Activated CD4-positive, CD25-positive, alpha-beta regulatory T cell treated with anti-CD3 and anti-CD28 coated beads, Interleukin-2, amount 50 U/mL, for 72 hours (primary cell): ENCODE measurements at regions not wholly inside any gene's neighbourhood (a gene's known extent, or its start where the extent isn't known, plus 50 kb on each side); places are given as distances from the start of the nearest gene placed in this dataset.
"Not testable (repeated sequence)": the region's sequence is repeated elsewhere in the genome, so short reads cannot be mapped to it uniquely, and the experiment has no call there.

Source experiments
- DNase-seq: peaks from one replicate; pipeline ENCODE4 v3.0.0; 2021

DNA sequence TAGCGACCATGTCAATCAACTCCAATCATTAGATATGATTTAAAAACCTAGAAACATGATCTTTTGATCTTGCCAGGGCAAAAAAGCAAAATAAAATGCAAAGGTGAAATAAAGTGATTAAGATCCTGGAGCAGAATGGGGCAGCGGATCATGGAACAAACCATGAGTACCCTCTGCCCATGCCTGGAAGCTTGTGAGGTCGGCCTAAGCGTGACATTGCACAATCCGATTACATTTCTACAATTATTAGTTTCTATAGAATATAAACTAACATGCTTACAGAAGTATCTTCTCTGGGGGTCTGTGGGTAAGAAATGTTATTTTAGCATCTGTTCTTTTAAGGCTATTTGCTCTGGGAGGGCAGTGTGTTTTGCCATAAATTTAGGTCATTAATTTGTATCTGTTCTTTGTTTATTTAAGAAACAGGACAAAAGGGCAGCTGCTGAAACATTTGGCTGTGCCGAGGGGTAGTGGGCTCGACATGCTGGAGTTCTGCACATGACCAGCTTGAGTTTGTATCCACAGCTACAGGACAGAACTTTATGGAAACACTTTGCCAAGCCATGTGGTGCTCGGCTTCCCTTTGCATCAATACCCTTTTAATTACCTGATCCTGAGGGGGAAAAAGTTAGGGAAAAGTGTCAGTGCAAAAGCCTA is 55.9 kb downstream of the ZBTB18 start:
- DNase-seq, result no peak

DNA sequence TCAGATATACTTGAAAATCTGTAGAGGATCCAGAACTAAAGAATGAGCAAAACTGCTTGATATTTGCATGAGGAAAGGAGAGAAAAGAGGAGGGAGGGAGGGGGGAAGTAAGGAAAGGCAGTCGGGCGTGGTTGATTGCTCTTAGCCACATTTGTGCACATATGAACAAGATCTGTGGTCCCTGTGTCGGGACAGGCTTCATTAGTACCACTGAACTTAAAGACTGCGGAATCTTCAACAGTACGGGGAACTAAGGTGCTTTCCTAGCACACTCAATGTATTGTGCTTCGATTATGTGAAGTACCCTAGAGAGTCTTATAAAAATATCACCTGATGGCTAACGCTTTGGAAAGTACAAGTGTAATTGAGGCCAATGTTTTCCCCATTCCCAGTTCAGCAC is 59.9 kb downstream of the ZBTB18 start:
- DNase-seq, result no peak

DNA sequence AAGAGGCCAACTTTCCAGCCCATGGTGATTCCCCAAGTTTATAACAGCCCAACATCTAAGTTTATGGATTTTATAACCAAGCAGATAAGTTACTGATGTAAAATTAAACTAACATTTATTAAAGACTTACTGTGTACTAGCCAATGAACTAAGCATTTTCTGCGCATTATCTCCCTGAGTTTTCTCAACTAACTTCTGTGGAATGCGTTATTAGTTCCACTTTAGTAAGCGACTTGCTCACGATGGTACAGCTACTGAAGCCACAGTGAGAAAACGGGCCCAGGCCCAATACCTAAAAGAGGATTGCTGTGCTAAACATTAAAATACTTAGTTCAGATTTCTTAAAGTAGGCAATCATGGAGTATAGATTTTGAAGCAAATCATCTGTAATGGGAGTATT is 61.0 kb downstream of the ZBTB18 start:
- no peak for DNase-seq

GRCh38 chr1:244112636-244113035 is 61.6 kb downstream of the ZBTB18 start:
- DNase-seq, result no peak

DNA sequence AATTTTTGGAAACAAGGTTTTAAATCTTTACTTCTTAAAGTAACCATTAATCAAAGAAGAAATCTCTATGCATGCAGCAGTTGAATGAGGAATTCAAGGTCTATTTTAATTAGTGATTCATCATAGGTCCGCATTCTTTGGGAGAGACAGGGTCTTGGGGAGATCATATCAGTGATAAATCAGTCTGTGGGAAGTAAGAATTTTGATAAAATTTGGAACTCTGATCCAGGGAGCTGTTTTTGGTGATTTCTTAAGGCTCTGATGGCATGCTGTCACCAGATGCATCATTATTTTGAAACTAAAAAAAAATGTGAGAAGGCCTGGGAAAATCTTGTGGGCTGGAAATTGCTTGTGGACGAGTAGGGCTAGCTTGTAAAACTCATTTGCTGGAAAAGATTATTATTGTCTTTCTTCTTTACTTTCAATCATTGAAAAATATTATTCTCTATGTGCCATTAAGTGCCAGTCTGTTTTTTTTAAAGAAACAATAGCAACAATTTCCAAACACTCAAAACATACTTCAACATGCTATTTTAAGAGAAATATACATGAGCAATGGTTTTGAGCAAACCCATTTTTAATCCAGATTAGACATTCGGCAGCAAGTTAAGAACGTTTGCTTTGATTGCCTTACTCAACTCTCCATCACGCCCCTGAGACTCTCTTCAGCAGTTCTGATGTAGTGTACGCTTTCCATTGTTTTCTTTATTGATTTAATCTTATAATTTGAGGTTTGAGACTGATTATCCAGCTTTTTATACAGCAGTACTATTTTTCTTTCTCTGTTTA is 62.6 kb downstream of the ZBTB18 start:
- DNase-seq, result no peak

DNA sequence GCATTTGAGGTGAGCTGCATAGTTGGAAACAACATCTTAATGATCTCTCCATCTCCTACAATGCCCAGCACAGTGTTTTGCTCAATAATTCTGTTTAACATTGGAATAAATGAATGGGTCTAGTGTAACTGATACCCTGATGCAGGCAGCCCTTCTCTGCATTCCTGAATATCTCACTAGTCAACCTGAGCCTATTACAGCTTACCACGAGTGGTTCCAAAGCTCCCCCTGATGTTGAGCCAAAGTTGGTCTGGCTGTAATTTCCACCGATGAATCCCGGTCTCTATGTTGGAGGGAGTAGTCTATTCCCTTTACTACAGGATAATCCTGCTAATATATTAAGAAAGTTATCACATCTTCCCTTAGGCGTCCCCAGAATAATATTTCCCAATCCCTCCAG is 63.8 kb downstream of the ZBTB18 start:
- DNase-seq, result no peak

- no peak for DNase-seq
Observed at GRCh38 chr1:244116946-244117345, 65.9 kb downstream of the ZBTB18 start.

DNA sequence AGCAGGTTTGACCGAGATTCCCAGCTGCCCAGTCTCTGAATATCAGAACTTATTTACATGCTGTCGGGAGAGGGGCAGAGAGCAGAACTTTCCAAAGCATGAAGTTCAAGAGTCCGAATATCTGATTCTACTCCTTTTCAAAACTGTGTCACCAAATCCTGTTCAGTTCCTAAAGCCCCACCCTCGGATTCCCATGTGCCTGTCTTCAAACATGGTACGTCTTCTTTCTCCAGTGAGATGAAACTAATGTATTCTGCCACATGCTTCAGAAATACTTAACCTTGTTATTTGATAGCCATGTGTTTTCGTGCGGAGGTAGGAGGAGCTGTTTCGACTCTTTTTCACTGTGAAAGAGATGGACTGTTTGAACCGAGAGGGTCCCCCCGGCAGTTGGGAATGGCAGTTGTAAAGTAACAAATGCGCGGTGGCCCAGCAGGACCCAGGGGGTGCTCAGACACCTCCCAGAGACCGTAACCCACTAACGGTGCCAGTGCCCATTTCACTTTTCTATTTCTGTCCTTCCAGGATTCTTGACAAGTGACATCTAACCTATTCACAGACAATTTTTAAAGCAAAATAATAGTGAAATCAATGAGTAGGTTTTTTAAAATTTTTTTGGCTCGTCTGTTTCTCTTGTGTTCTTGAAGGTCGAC is 67.2 kb downstream of the ZBTB18 start:
- no peak for DNase-seq

DNA sequence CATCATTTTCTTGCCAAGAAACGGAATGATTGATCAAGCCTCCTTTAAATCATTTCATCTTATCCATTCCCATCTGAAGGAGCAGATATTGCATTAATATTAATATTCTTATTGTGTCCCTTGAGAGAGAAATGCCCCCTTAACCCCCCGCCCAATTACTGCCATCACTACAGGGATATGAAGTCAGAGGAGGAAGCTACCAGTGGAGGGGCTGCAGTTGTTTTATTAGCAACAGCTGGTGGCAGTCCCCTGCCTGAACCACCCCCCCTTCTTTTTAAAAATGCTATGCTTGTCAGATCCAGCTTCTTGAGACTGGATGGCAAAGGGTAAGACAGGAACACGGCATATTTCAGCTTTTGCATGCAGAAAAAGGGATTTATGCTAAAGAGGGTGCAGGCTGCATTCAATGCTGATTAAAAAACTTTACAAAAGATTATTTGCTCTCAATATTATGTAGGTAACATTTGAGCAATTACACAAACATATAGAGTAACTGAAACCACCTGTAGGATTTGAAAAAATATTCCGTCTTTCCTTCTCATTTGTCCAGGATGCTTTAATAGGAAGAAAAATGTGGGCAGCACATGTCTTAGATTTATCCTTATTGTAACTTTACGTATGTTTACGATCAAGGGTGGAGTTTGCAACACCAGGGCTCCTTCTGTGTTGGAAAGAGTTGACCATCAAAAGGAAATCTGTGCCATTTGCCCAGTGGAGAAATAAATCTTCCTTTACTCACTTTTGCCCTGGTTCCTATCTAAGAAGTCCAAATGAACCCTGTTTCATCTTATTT is 77.7 kb downstream of the ZBTB18 start:
- DNase-seq, result no peak

DNA sequence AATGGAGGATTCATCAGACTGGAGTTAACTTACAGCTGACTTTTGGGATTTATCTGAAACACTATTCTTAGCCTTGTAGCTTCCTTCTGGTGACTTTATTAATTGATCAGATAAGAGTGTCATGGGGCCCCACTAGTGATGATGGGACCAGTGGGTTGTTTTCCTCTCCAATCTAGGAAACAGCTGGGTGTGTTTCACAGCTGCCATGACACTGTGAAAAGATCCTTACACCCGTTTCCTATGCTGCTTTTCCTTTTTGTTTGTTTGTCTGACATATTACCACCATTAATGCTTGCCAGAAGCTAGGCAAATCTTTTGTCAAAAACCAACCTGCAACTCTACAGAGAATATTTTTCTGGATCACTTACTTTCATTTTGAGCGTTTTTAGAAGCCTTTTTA is 86.2 kb downstream of the ZBTB18 start:
- DNase-seq, result no peak

DNA sequence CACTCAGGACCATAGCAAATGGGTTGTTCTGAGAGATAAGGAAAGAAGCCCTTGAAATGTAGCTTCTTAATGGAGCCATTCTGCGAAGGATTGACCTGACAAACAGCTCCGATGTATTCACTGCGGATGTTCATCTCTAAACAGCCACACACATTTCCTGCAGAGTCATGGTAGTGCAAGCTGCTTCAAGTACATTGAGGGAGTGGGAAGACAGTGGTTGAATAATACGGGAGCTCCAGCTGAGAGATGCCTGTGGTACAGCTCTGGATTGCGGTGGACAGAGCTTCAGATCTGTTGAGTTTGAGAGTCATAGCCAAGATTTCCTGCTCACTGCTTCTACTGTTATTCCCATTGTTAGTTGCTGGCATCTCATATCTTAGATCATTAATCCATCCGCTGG is 86.6 kb downstream of the ZBTB18 start:
- DNase-seq, result no peak

- no peak for DNase-seq
Observed at GRCh38 chr1:244138399-244138798, 87.3 kb downstream of the ZBTB18 start.

- no peak for DNase-seq
Observed at GRCh38 chr1:244139655-244140054, 88.6 kb downstream of the ZBTB18 start.

- no peak for DNase-seq
Observed at GRCh38 chr1:244140420-244140819, 89.3 kb downstream of the ZBTB18 start.

DNA sequence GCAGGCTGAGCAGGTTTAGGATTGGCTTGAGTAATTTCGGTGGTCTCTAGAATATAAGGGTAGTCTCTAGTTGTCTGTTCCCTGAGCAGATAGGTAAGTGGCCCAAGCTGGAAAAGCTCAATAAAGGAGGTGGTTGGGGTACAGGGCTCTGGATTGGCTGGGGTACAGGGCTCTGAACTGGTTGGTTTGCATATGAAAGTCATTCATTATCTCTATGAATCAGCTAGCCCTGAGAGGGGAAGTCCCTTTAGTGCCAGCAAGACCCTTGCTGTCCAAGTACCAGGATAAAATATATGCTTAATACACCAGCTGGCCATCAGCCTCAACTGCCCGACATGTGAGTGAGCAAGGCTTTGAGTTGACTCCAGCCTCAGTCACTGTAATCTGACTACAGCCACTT is 93.0 kb downstream of the ZBTB18 start:
- no peak for DNase-seq

- no peak for DNase-seq
Observed at GRCh38 chr1:244150071-244150470, 99.0 kb downstream of the ZBTB18 start.

- DNase-seq, result no peak
Observed at GRCh38 chr1:244150665-244151064, 99.6 kb downstream of the ZBTB18 start.

DNA sequence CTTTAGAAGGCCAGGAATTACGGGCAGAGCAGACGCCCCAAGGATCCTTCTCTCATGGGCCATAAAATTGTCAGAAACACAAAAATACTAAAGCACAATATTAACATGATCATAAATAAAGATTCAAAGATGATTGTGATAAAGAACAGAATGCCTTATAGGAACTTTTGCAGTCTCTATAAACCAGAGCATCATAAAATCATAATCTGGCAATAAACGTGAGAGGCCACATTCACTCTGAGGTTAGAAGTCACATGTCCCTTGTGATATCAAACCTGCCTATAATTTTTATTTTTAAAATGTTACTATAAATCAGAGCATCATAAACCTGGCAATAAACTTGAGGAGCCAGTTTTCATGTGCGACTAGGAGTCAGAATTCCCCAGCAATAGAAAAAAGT is 100.5 kb downstream of the ZBTB18 start:
- no peak for DNase-seq

- no peak for DNase-seq
Observed at GRCh38 chr1:244154508-244154871, 103.4 kb downstream of the ZBTB18 start.

DNA sequence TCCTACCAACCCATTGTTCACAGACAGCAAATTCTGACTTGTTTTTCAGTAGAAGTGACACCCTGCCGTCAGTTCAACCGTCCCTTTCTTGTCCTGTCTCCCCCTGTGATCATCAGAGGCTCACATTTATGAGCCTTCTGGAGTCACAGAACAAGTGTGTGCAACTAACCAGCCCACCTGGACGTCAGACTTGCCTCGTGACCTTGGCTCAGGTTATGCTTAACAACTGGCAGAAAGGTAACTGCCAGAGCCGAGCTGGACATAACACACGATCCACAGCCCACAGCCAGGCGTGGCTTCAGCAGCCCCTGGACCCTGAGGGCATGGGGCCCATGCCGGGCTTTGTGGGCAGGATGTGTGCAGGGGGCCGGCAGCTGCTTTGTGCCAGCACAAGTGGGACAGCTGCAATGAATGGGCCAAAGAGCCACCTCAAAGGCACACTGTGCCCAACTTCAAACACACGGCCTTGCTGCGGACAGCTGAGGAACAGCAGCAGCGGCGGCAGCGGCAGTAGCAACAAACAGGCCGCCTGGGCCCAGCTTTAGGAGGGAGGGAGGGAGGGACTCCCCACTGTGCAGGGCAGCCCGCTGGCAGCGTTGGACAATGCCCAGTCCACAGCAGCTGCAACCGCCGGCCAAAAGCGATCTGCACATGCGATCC is 103.9 kb downstream of the ZBTB18 start:
- no peak for DNase-seq

DNA sequence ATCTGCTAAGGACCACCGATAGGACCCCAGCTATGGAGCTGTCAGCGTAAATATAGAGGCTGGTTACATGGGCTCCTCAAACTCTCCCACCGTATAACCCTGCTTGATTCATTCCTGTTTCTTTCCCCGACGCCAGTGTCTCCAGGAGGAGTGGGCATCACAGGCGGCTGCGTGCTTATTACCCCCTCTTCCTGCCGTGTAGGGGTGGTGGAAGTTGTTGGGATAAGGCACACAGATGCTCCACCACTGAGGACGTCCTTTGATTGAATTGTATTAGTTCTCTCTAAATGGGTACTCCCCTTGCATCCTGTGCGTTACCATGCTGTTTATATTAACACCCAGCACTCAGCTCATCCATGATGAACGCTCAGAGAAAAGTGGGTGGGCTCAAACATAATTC is 104.6 kb downstream of the ZBTB18 start:
- DNase-seq, result no peak

DNA sequence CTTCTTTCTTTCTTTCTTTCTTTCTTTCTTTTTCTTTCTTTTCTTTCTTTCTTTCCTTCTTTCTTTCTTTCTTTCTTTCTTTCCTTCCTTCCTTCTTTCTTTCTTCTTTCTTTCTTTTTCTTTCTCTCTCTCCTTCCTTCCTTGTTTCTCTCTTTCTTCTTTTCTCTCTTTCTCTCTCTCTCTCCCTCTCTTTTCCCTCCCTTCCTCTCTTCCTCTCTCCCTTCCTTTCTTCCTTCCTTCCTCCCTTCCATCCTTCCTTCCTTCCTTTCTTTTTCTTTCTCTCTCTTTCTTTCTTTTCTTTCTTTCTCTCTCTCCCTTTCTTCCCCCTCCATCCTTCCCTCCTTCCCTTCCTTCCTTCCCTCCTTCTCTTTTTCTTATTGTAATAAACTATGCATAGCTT is 105.5 kb downstream of the ZBTB18 start:
- not testable (repeated sequence) for DNase-seq
